Kidney capillary endothelial cell (primary cell): ENCODE measurements at regions not wholly inside any gene's neighbourhood (a gene's known extent, or its start where the extent isn't known, plus 50 kb on each side); places are given as distances from the start of the nearest gene placed in this dataset.
"Not testable (repeated sequence)": the region's sequence is repeated elsewhere in the genome, so short reads cannot be mapped to it uniquely, and the experiment has no call there.

Source experiments
- DNase-seq: peaks from one replicate; pipeline ENCODE4 v3.0.0-alpha.2; 2018; ENCODE audit warnings: low spot score

DNA sequence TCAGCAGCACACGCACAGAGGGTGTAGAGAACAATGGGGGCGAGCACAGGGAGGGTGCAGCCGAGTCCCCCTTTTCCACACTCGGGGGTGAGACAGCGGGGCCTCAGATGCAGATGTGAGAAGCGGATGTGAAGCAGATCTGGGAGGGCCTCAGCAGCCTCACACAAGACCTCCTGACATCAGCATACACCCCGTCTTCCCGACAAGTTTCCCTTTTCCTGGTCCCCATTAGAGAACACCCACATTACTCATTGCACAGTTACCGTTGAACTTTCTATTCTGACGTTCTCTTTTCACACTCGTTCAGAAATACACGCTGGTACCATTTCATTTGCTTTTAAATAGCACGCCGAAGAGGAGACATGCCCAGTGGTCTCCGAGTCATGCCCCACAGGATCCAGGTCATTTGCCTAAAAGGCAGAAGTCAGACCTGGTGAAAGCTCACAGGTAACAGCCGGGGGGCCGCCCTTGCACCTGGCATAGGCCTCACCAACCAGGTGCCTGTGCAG is 129.5 kb upstream of the ID2 start:
- DNase-seq: no peak

DNA sequence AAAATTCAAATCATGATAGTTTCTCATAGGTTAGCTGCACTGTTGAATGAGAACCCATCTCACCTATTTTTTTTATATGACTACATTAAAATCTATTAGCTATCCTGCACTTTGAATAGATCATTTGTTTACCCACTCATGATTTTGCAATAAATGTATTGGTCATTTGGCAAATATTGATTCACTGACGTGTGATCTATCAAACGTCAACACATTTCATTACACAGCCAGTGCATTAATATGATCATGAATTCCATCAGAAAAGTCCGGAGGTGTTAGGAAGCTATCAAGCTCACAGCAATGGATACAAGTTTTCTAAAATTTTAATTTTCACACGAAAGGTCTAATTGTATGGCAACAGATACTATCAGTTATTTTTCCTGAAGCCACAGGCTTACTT is 128.2 kb upstream of the ID2 start:
- DNase-seq: no peak

DNA sequence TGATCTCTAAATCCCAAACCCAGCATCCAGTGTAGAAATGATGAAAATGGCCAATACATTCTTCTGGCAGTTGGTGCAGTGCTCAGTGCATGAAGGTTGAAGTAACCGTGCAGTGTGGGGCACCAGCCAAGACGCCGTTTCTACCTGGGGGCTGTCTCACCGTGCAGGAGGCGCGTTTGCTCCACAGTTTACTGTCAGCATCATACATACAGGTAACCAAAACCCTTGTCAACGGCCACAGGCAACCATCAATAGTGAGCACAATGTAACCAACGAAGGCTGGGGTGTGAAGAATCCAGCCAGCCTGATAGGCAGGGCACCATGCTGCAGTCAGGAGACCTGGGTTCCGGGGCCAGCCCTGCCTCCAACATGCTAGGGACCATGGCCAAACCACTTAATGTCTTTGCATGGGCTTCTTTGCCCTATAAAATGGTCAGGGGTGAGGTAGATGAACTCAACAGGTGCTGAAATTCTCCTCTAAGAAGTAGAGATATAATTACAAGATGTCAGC is 127.5 kb upstream of the ID2 start:
- no peak for DNase-seq

DNA sequence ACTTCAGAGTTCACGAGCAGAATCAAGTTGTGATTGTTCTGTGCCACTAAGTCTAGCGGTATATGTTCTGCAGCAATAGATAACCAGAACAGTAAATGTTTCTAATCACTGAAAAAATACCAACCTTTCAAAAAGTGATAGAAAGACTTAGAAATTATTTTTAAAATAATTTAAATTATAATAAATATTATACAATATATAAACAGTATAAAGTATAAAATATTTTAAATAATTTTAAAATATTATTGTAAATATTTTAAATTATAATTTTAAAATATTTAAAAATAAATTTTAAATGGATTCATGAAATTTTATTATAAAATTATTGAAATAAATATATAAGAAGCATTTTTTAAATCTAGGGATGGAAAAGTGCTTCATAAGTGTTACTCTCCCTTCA is 126.3 kb upstream of the ID2 start:
- DNase-seq: no peak

DNA sequence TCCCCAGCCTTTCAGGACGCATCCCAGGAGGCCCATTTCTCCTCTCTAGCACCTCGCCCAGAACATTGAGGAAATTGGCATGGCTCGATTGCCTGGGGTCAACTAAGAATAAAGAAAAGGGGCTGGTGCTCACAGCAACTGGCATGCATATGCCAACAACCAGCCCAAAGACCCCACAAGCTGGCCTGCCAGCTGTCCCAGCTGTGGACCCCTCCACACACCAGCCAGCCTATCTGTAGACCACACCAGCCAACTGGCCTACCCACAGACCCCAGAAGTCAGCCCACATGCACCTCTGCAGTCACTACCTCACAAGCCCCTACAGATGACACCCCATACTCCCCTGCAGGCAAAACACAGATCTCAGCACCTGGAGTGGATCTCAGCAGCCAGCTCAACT is 123.8 kb upstream of the ID2 start:
- no peak for DNase-seq

- no peak for DNase-seq
Observed at GRCh38 chr2:8558956-8559355, 122.9 kb upstream of the ID2 start.

GRCh38 chr2:8559805-8560204 is 122.1 kb upstream of the ID2 start:
- DNase-seq: no peak

DNA sequence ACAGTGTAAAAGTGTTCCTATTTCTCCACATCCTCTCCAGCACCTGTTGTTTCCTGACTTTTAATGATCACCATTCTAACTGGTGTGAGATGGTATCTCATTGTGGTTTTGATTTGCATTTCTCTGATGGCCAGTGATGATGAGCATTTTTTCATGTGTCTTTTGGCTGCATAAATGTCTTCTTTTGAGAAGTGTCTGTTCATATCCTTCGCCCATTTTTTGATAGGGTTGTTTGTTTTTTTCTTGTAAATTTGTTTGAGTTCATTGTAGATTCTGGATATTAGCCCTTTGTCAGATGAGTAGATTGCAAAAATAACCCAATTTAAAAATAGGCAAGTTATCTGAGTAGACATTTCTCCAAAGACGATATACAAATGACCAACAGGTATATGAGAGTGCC is 120.2 kb upstream of the ID2 start:
- DNase-seq: not testable (repeated sequence)

GRCh38 chr2:8563814-8564474 is 117.9 kb upstream of the ID2 start:
- DNase-seq: no peak

DNA sequence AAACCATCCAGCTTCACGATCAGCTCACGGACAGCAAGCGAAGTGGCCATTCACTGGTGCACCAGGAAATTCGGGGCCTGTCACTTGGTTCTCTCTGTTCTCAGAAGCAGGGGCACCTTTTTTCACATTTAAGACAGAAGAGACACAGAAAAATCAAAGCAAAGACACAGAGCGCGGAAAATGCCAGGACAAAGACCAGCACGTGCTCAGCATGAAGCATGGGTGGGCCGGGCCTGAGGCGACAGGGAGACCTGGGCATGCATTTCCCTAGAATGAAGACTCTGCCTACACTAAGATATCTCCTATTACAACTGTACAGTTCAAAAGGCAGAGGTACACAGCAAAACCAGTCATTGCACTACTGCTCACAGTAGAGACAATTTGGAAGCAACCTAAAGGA is 117.4 kb upstream of the ID2 start:
- DNase-seq: no peak

GRCh38 chr2:8565399-8566154 is 116.3 kb upstream of the ID2 start:
- no peak for DNase-seq

- no peak for DNase-seq
Observed at GRCh38 chr2:8566155-8566670, 115.6 kb upstream of the ID2 start.

GRCh38 chr2:8566774-8567468 is 114.9 kb upstream of the ID2 start:
- DNase-seq: no peak

DNA sequence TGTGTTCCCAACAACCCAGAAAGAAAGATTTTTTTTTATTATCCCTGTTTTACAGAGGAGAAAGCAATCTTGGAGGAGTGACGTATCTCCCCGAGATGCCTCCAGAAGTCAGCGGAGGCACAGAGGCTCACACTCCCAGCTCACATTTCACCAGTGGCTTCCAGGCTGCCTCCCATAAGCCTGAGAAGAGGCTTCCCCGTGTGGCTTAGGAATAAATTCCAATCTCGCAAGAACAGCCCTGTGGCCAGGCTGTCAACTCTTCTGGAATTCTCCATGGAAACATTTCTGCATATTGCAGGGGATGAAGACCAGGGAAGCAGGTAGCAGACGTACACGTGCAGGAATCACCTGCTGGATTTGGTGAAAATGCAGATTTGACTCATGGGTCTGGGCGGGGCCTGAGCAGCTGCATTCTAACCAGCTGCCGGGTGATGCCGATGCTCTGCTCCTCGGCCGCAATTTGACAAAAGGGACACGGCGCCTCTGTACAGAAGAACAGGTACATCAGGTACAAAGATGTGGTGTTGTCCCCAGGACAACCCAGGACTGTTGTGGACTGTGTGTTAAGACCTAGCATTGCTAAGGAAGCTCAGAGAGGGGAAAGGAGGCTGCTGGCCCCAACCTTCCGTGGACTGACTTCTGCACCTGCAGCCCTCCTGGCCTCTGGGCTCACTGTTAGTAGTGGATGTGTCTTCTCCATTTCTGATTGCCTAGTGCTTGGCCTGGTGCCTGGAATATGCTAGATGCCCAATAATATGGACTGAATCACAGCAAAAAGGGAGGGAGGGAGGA is 114.2 kb upstream of the ID2 start:
- DNase-seq: no peak

- no peak for DNase-seq
Observed at GRCh38 chr2:8568543-8569302, 113.1 kb upstream of the ID2 start.

GRCh38 chr2:8569332-8569930 is 112.4 kb upstream of the ID2 start:
- DNase-seq: no peak

- no peak for DNase-seq
Observed at GRCh38 chr2:8570637-8571036, 111.2 kb upstream of the ID2 start.

DNA sequence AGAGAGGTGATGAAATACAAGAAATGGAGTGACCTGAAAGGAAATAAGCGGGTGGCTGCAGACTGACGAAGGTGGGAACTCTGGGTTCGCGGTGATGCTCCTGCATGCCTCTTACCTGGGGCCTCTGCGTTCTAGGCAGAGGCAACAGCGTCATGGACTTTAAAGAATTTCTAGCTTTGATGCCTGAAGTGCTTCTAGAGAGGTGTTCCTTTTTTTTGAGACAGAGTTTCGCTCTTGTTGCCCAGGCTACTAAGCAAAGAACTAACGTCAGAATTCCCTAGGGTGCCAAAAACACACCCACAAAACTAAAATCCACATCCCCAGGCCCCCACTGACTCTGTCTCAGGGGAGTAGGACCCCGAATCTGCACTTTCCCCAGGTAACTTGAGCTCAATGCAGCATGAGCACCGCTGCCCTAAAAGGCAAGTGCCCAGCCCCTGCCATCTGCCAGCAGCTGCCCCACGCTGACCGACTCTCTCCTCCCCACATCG is 110.5 kb upstream of the ID2 start:
- DNase-seq: no peak

GRCh38 chr2:8571792-8572499 is 109.9 kb upstream of the ID2 start:
- no peak for DNase-seq

DNA sequence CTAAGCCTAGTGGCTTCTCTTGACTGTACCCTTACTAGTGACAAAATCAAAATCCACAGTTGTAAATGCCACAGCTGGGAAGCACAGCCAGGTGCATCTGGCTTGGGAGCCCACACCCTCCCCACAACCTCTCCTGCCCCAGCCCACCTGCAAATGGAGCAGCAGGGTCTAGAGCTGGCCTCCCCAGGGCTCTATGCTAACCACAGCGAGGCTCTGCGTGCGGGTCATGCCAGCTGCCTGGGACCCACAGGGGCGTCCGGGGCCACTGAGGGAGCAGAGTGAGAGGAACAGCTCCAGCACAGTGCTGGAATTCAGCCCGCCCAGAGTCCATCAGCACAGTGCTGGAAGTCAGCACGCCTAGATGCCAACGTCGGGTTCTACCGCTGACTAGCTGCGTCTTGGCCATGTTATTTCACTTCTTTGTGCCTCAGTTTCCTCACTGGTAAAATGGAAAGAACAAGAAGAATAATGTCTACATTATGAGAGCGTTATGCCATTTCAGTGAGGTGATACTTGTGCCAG is 109.1 kb upstream of the ID2 start:
- no peak for DNase-seq
